ENCODE measurements at regions not wholly inside any gene's neighbourhood (a gene's known extent, or its start where the extent isn't known, plus 50 kb on each side); places are given as distances from the start of the nearest gene placed in this dataset.

DNA sequence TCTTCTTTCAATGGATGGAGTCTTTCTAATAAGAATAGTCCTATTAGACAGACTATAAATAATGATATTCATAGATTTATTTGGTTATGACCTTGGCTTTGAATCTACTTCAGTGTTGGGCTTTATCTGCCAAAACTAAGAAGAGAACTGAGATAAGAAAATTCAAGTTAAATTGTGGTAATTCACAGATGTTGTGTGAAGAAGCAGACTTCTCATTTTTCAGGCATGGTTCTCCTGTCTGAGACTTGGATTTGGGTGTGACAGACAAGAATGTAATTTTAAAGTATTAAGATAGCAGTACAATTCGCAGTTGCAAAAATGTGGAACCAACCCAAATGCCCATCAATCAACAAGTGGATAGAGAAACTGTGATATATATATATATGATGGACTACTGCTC, 124.7 kb downstream of the QPCT start:
- dilution Hi-C loops (cut with HindIII; ENCODE audit: low sequenced_read_pairs, unreplicated experiment) (no loop called here), in situ Hi-C loops (cut with MboI; ENCODE audit: low sequenced_read_pairs) (no loop called here), intact Hi-C loops (cut with micrococcal nuclease) (no loop called here)
- Histone ChIP-seq H4K20me1 (ENCODE audit: insufficient read depth, low read length) (no peaks in the 10 kb centered on the region), H3K27me3 (ENCODE audit: control insufficient read depth, insufficient read depth, low read length) (no peaks in the 10 kb centered on the region), H2BK5ac (ENCODE audit: low read depth, low read length, poor library complexity, severe bottlenecking) (no peak overlapping the region), H2BK20ac (ENCODE audit: low read depth, low read length) (no peak overlapping the region), H2AK5ac (ENCODE audit: low read depth, low read length) (no peak overlapping the region), H3K56ac (ENCODE audit: extremely low read depth, insufficient read depth, low read length) (no peak overlapping the region), H2BK15ac (ENCODE audit: low read depth, low read length) (no peak overlapping the region), H3K27ac (ENCODE audit: insufficient read depth, low read length) (no peak overlapping the region), H3K36me3 (ENCODE audit: control insufficient read depth, insufficient read depth, low read length) (no peaks in the 10 kb centered on the region), H2AFZ (replicated peaks; ENCODE audit: low read length, poor library complexity) (no peak overlapping the region), H2AK9ac (replicated peaks; ENCODE audit: low read depth, low read length, poor library complexity) (no peak overlapping the region), H3K9me3 (ENCODE audit: control insufficient read depth, insufficient read depth, low read length) (no peaks in the 10 kb centered on the region), H3K9ac (ENCODE audit: low read depth, low read length) (no peak overlapping the region), H3K14ac (replicated peaks; ENCODE audit: low read depth, low read length) (no peak overlapping the region), H4K91ac (ENCODE audit: insufficient read depth, low read depth, low read length) (no peak overlapping the region), H3K18ac (ENCODE audit: low read depth, low read length) (no peak overlapping the region), H3K4ac (ENCODE audit: low read depth, low read length) (no peak overlapping the region), H3K79me1 (ENCODE audit: low read depth in 1 of 2, low read length in 2 of 2) (no peaks in the 10 kb centered on the region), H4K5ac (ENCODE audit: low read depth, low read length) (no peak overlapping the region), H4K8ac (ENCODE audit: low read depth in 2 of 2, low read length in 2 of 2) (no peak overlapping the region), H3K4me1 (ENCODE audit: control insufficient read depth, insufficient read depth, low read length) (peaks cover 3% of the 10 kb centered on the region), H3K4me2 (ENCODE audit: low read depth, low read length) (no peak overlapping the region), H3K4me3 (ENCODE audit: insufficient read depth, low read depth, low read length) (no peak overlapping the region), H3K9me1 (ENCODE audit: insufficient read depth, low read length) (peaks cover 3% of the 10 kb centered on the region), H3K23ac (ENCODE audit: low read depth, low read length) (no peak overlapping the region), H2BK120ac (ENCODE audit: low read depth, low read length) (no peak overlapping the region)
- CTCF ChIA-PET, result no interaction called here
- ATAC-seq (ENCODE audit: low read depth), result no peak
- DNase-seq, result no peak
- TF ChIP-seq MAFK (IDR thresholded peaks at IDR 0.05; ENCODE audit: low read depth, low read length) (no peak), NFE2L2 (IDR thresholded peaks at IDR 0.05; ENCODE audit: low read depth, low read length) (no peak), FOS (IDR thresholded peaks at IDR 0.05; ENCODE audit: low read depth, low read length) (no peak), RFX5 (IDR thresholded peaks at IDR 0.05; ENCODE audit: low read depth, low read length) (no peak), MXI1 (IDR thresholded peaks at IDR 0.05; ENCODE audit: borderline replicate concordance, low read depth, low read length) (no peak), ELK1 (IDR thresholded peaks at IDR 0.05; ENCODE audit: borderline replicate concordance, low read depth, low read length) (no peak), CTCF (conservative IDR thresholded peaks at IDR 0.05; ENCODE audit: low read depth, low read length) (no peak), RAD21 (IDR thresholded peaks at IDR 0.05; ENCODE audit: low read length) (no peak), USF2 (IDR thresholded peaks at IDR 0.05; ENCODE audit: low read depth, low read length) (no peak), POLR2A (IDR thresholded peaks at IDR 0.05; ENCODE audit: low read depth, low read length) (no peak), RCOR1 (IDR thresholded peaks at IDR 0.05; ENCODE audit: insufficient replicate concordance, low read length) (no peak), BHLHE40 (IDR thresholded peaks at IDR 0.05; ENCODE audit: low read depth, low read length) (no peak), SMC3 (IDR thresholded peaks at IDR 0.05; ENCODE audit: low read depth, low read length) (no peak), CEBPB (IDR thresholded peaks at IDR 0.05; ENCODE audit: low read depth, low read length) (no peak)
- BruUV-seq (replicated peaks), result no TSS peak
- WGBS, 2 experiments (ENCODE audit: extremely low coverage in 2 of 2, insufficient read length in 1 of 2), result no CpG with 5 or more reads among the region's 1 CpG
- POLR2A ChIA-PET (ENCODE audit: unreplicated experiment), result no interaction called here

All from IMR-90 (cell line).